Adrenal gland (tissue), 9 donors: ENCODE measurements at regions not wholly inside any gene's neighbourhood (a gene's known extent, or its start where the extent isn't known, plus 50 kb on each side); places are given as distances from the start of the nearest gene placed in this dataset.

Experiments
- DNase-seq, 7 donors: peaks; one replicate each; pipeline ENCODE4 v3.0.0-alpha.2; 2019 to 2020
- H3K27ac ChIP-seq, 5 donors: fragments of 200-600 bp; sonication (generic) in 4 of 5; 1 replicate in 3 of 5; 2 replicates in 2 of 5; pipeline versions ENCODE4 v1.5.1 to v1.8.0; 2016 to 2020; ENCODE audit warnings: mild to moderate bottlenecking in 1 of 5
- H3K27me3 ChIP-seq: fragments of 200-600 bp; 2 replicates; pipeline ENCODE4 v1.8.0; 2021
- H3K36me3 ChIP-seq, 2 donors: fragments of 200-600 bp; replicated peaks in 1 of 2; 1 replicate in 1 of 2; 2 replicates in 1 of 2; pipeline versions ENCODE4 v1.5.1 to v1.8.0; 2018 to 2022
- H3K4me1 ChIP-seq, 2 donors: fragments of 200-600 bp; replicated peaks in 1 of 2; 1 replicate in 1 of 2; 2 replicates in 1 of 2; pipeline versions ENCODE4 v1.5.1 to v1.8.0; 2018 to 2021
- H3K4me3 ChIP-seq, 4 donors: fragments of 200-600 bp; sonication (generic) in 3 of 4; one replicate each; pipeline ENCODE4 v1.5.1; 2016 to 2018
- H3K9me3 ChIP-seq, 3 donors: fragments of 200-600 bp; sonication (generic) in 1 of 3; replicated peaks in 1 of 3; 1 replicate in 2 of 3; 2 replicates in 1 of 3; pipeline versions ENCODE4 v1.5.1 to v1.8.0; 2016 to 2021
- CTCF ChIP-seq, 6 experiments: fragments of 450-650 bp in 4 of 6; fragments of 200-600 bp in 2 of 6; sonication (generic) in 1 of 6; IDR thresholded peaks; 1 replicate in 5 of 6; 2 replicates in 1 of 6; pipeline versions ENCODE4 v1.5.1 to v1.8.0; 2016 to 2021; ENCODE audit warnings: antibody characterized with exemption in 6 of 6, mild to moderate bottlenecking in 2 of 6, moderate library complexity in 1 of 6
- POLR2A ChIP-seq, 2 donors: fragments of 450-650 bp; IDR thresholded peaks; one replicate each; pipeline ENCODE4 v1.6.1; 2017; ENCODE audit warnings: antibody characterized with exemption in 2 of 2, mild to moderate bottlenecking in 2 of 2, moderate library complexity in 1 of 2
- WGBS, 4 donors: extraction: QIAGEN DNeasy Blood & Tissue Kit in 2 of 4; methylation state at CpG; one replicate each; pipeline versions ENCODE4 v1.1.5 to v1.1.7; 2013 to 2017; 5-methylcytosine and 5-hydroxymethylcytosine counted together
- intact Hi-C, 2 donors: fragments of 100-400 bp; cut with DNase I; formaldehyde crosslinking; loops; one replicate each; pipeline versions ENCODE4 v1.14.1 to v1.15.0; 2022 to 2023
- donor health status: healthy with polysubstance abuse.
- donor health status: Bipolar disorder and iron deficiency.
- donor health status: DM: yes; HTN: yes; CAD: no.
- donor health status: DM: no; HTN: no; CAD: no.
- donor health status: DM: no; HTN: no; CAD: no.

GRCh38 chr7:138282997-138283396 is 177.1 kb upstream of the TRIM24 start:
- Histone ChIP-seq H3K4me1 (peaks cover 6 to 8% of the 10 kb centered on the region in 2 donors), H3K4me3 (no peak overlapping the region), H3K27me3 (no peaks in the 10 kb centered on the region), H3K27ac (no peak overlapping the region), H3K36me3 (no peaks in the 10 kb centered on the region), H3K9me3 (no peaks in the 10 kb centered on the region)
- TF ChIP-seq POLR2A (IDR thresholded peaks at IDR 0.05): no peak
- TF ChIP-seq CTCF (IDR thresholded peaks at IDR 0.05): no peak
- no peak for DNase-seq
- 73 to 80% (median 78%) methylated on average over 5 of the region's 5 CpGs for WGBS, 4 donors
- intact Hi-C loops: no loop called here

- TF ChIP-seq CTCF (IDR thresholded peaks at IDR 0.05) (no peak), POLR2A (IDR thresholded peaks at IDR 0.05) (no peak)
- H3K27ac ChIP-seq: peak overlapping the region in 2 of 5 donors; percentile 17 to 46
- WGBS, 4 donors: 22 to 37% (median 25%) methylated on average over 1 of the region's 1 CpG
- H3K36me3 ChIP-seq: no peaks in the 10 kb centered on the region
- no peaks in the 10 kb centered on the region for H3K27me3 ChIP-seq
- no peak overlapping the region for H3K4me3 ChIP-seq
- no peaks in the 10 kb centered on the region for H3K9me3 ChIP-seq
- intact Hi-C loops: no loop called here
- H3K4me1 ChIP-seq: peaks cover 6 to 8% of the 10 kb centered on the region in 2 donors
- peak; percentile 59 to 83 (median 69) for DNase-seq
These were observed 174.9 kb upstream of the TRIM24 start for GRCh38 chr7:138285129-138285528.

DNA sequence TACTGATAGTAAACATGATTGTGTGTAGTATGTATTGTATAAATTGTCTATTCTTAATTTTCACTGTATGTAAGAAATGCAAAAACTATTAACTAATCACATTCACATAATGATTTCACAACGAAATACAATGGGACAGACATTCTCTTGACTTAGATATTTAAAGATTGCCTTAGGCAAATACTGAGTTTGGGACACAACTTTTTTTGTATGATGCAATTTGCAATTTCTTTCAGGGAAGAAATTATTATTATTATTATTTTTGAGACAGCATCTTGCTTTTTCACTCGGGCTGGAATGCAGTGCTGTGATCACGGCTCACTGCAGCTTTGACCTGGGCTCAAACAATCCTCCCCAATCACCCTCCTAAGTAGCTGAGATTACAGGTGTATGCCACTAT is 173.2 kb upstream of the TRIM24 start:
- Histone ChIP-seq H3K27me3 (no peaks in the 10 kb centered on the region), H3K27ac (no peak overlapping the region), H3K4me1 (peaks cover 6 to 8% of the 10 kb centered on the region in 2 donors), H3K9me3 (no peaks in the 10 kb centered on the region), H3K36me3 (no peaks in the 10 kb centered on the region), H3K4me3 (no peak overlapping the region)
- no peak for TF ChIP-seq POLR2A (IDR thresholded peaks at IDR 0.05)
- no peak for TF ChIP-seq CTCF (IDR thresholded peaks at IDR 0.05)
- DNase-seq: no peak
- 85 to 95% (median 87%) methylated on average over 3 of the region's 3 CpGs for WGBS, 4 donors
- intact Hi-C loops: no loop called here

DNA sequence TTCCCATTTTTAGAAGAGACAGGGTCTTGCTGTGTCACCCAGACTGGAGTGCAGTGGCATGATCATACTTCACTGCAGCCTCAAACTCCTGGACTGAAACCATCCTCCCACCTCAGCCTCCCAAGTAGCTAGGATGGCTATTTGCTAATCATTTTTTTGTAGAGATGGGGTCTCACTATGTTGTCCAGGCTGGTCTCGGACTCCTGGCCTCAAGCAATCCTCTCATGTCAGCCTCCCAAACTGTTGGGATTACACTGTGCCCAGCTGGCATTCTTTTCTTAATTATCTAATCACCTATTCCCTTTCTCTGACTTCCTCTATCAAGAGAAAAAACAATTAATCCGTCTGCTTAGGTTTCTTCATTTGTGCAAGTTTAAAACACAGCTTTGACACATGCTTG is 172.5 kb upstream of the TRIM24 start:
- Histone ChIP-seq H3K4me1 (peaks cover 6 to 8% of the 10 kb centered on the region in 2 donors), H3K4me3 (no peak overlapping the region), H3K36me3 (no peaks in the 10 kb centered on the region), H3K27me3 (no peaks in the 10 kb centered on the region), H3K27ac (no peak overlapping the region), H3K9me3 (no peaks in the 10 kb centered on the region)
- 70 to 86% (median 75%) methylated on average over 2 of the region's 2 CpGs for WGBS, 4 donors
- no peak for DNase-seq
- intact Hi-C loops: no loop called here
- TF ChIP-seq POLR2A (IDR thresholded peaks at IDR 0.05) (no peak), CTCF (IDR thresholded peaks at IDR 0.05) (no peak)
